Erythroblast (primary cell): ENCODE measurements at regions not wholly inside any gene's neighbourhood (a gene's known extent, or its start where the extent isn't known, plus 50 kb on each side); places are given as distances from the start of the nearest gene placed in this dataset.

ENCODE experiments used
- DNase-seq, 2 experiments: peaks; one replicate each; lab custom pipeline; 2025; lab: John Stamatoyannopoulos, UW
- GATA1 ChIP-seq: IDR thresholded peaks from 2 replicates; pipeline ENCODE4 v1.6.1; 2011; ENCODE audit warnings: low read depth, mild to moderate bottlenecking, control low read depth, low read length, moderate library complexity
- POLR2A ChIP-seq: IDR thresholded peaks from 2 replicates; pipeline ENCODE4 v1.6.1; 2011; ENCODE audit warnings: mild to moderate bottlenecking, low read length

GRCh38 chr11:24068197-24068596, 428.7 kb upstream of the LUZP2 start:
- no peak for DNase-seq
- TF ChIP-seq POLR2A (no peak), GATA1 (no peak)

GRCh38 chr11:24070435-24070834, 426.4 kb upstream of the LUZP2 start:
- DNase-seq, result no peak
- no peak for TF ChIP-seq GATA1
- TF ChIP-seq POLR2A, result no peak

- DNase-seq, result no peak
- no peak for TF ChIP-seq GATA1
- TF ChIP-seq POLR2A, result no peak
Observed at GRCh38 chr11:24078018-24078417, 418.8 kb upstream of the LUZP2 start.

- TF ChIP-seq POLR2A, result no peak
- TF ChIP-seq GATA1, result no peak
- no peak for DNase-seq
Observed at GRCh38 chr11:24082241-24082640, 414.6 kb upstream of the LUZP2 start.

GRCh38 chr11:24082860-24083259, 414.0 kb upstream of the LUZP2 start:
- DNase-seq, result no peak
- TF ChIP-seq POLR2A (no peak), GATA1 (no peak)

- TF ChIP-seq GATA1, result no peak
- no peak for TF ChIP-seq POLR2A
- DNase-seq, result no peak
Observed at GRCh38 chr11:24084956-24085355, 411.9 kb upstream of the LUZP2 start.

GRCh38 chr11:24086921-24087320, 409.9 kb upstream of the LUZP2 start:
- TF ChIP-seq GATA1 (no peak), POLR2A (no peak)
- DNase-seq, result no peak

GRCh38 chr11:24091594-24091993, 405.3 kb upstream of the LUZP2 start:
- DNase-seq, result no peak
- no peak for TF ChIP-seq POLR2A
- TF ChIP-seq GATA1, result no peak

GRCh38 chr11:24093375-24093774, 403.5 kb upstream of the LUZP2 start:
- no peak for TF ChIP-seq POLR2A
- TF ChIP-seq GATA1, result no peak
- no peak for DNase-seq

- no peak for DNase-seq
- TF ChIP-seq POLR2A (no peak), GATA1 (no peak)
Observed at GRCh38 chr11:24108609-24109008, 388.2 kb upstream of the LUZP2 start.

GRCh38 chr11:24122291-24122690, 374.6 kb upstream of the LUZP2 start:
- TF ChIP-seq GATA1, result no peak

GRCh38 chr11:24124876-24125275, 372.0 kb upstream of the LUZP2 start:
- no peak for DNase-seq
- TF ChIP-seq GATA1 (no peak), POLR2A (no peak)

More at GRCh38 chr11:24122291-24122690, 374.6 kb upstream of the LUZP2 start:
- no peak for DNase-seq

- DNase-seq, result no peak
- TF ChIP-seq POLR2A (no peak), GATA1 (no peak)
Observed at GRCh38 chr11:24131698-24132097, 365.2 kb upstream of the LUZP2 start.

GRCh38 chr11:24132471-24132870, 364.4 kb upstream of the LUZP2 start:
- no peak for DNase-seq
- no peak for TF ChIP-seq GATA1
- TF ChIP-seq POLR2A, result no peak

- peak in 1 of 2 experiments; percentile 22 for DNase-seq
- TF ChIP-seq GATA1, result no peak
- TF ChIP-seq POLR2A, result no peak
Observed at GRCh38 chr11:24134879-24135589, 361.8 kb upstream of the LUZP2 start.

GRCh38 chr11:24142062-24142461, 354.8 kb upstream of the LUZP2 start:
- TF ChIP-seq GATA1 (no peak), POLR2A (no peak)

More at GRCh38 chr11:24142062-24142461, 354.8 kb upstream of the LUZP2 start:
- DNase-seq, result no peak
